GM12878 (cell line): ENCODE measurements at regions not wholly inside any gene's neighbourhood (a gene's known extent, or its start where the extent isn't known, plus 50 kb on each side); places are given as distances from the start of the nearest gene placed in this dataset.

ENCODE experiments used
- ATAC-seq: fragments of 200-7000 bp; cut with Tn5 transposase; 3 replicates; pipeline ENCODE4 v1.9.1; 2020; ENCODE audit warnings: mild to moderate bottlenecking, moderate library complexity
- BruUV-seq: library from RNA; stranded (reverse); fragments of 400-500 nt; replicated peaks from 2 replicates; lab custom pipeline; 2021; lab: Mats Ljungman, UMichigan
- CTCF ChIA-PET: fragments of 300-600 bp; sonication (Branson Sonifier 250); formaldehyde crosslinking; extraction: SDS; loops from one replicate; lab custom pipeline; 2021; ENCODE audit warnings: inconsistent platforms; lab: Yijun Ruan, JAX
- POLR2A ChIA-PET: fragments of 350-600 bp; formaldehyde crosslinking; extraction: SDS; loops from one replicate; lab custom pipeline; 2021; ENCODE audit warnings: inconsistent platforms; lab: Charles Lee
- RAD21 ChIA-PET: fragments of 300-600 bp; sonication (Branson Sonifier 250); formaldehyde crosslinking; loops from one replicate; lab custom pipeline; 2023; ENCODE audit warnings: antibody characterized with exemption; ENCODE audit not compliant: unreplicated experiment; lab: Charles Lee
- SMC1A ChIA-PET: fragments of 300-600 bp; sonication (Branson Sonifier 250); formaldehyde crosslinking; loops from one replicate; lab custom pipeline; 2023; ENCODE audit not compliant: unreplicated experiment, uncharacterized antibody; lab: Charles Lee
- DNase-seq: peaks from one replicate; pipeline ENCODE4 v3.0.0-alpha.2; 2011; ENCODE audit warnings: low read depth, low spot score
- FAIRE-seq: peaks from 3 replicates; lab custom pipeline; 2011; peaks lifted over from hg19 to GRCh38; lab: Jason Lieb, UNC
- H2AFZ ChIP-seq: 2 replicates; pipeline ENCODE4 v1.6.0; 2011; ENCODE audit warnings: low read depth, low read length, control low read depth; ENCODE audit not compliant: control insufficient read depth
- H3K27ac ChIP-seq: 2 replicates; pipeline ENCODE4 v1.5.1; 2011; ENCODE audit warnings: control low read depth; ENCODE audit not compliant: control insufficient read depth, insufficient read depth
- H3K27me3 ChIP-seq, 2 experiments: replicated peaks in 1 of 2; 2 replicates each; pipeline versions ENCODE4 v1.6.0 to v1.6.1; 2011; ENCODE audit warnings: low read length in 1 of 2; ENCODE audit not compliant: control insufficient read depth in 2 of 2, insufficient read depth in 2 of 2
- H3K36me3 ChIP-seq, 2 experiments: 2 replicates each; pipeline ENCODE4 v1.5.1; 2011; ENCODE audit warnings: low read length in 1 of 2; ENCODE audit not compliant: control insufficient read depth in 2 of 2, insufficient read depth in 2 of 2
- H3K4me1 ChIP-seq: 2 replicates; pipeline ENCODE4 v1.6.1; 2011; ENCODE audit warnings: mild to moderate bottlenecking, low read length, moderate library complexity, mixed read lengths; ENCODE audit not compliant: control insufficient read depth, insufficient read depth
- H3K4me2 ChIP-seq: 2 replicates; pipeline ENCODE4 v1.6.0; 2011; ENCODE audit warnings: control low read depth; ENCODE audit not compliant: control insufficient read depth, insufficient read depth
- H3K4me3 ChIP-seq: fragments of 200-600 bp; sonication (generic); 2 replicates; pipeline ENCODE4 v1.5.1; 2016
- H3K79me2 ChIP-seq: 2 replicates; pipeline ENCODE4 v1.6.0; 2011; ENCODE audit warnings: low read length; ENCODE audit not compliant: control insufficient read depth, insufficient read depth
- H3K9ac ChIP-seq: 2 replicates; pipeline ENCODE4 v1.8.0; 2011; ENCODE audit warnings: low read length, control low read depth, mixed read lengths; ENCODE audit not compliant: control insufficient read depth, insufficient read depth
- H3K9me3 ChIP-seq: replicated peaks from 3 replicates; pipeline ENCODE4 v1.5.1; 2011; ENCODE audit warnings: mild to moderate bottlenecking, low read length; ENCODE audit not compliant: control insufficient read depth, insufficient read depth
- H4K20me1 ChIP-seq: 2 replicates; pipeline ENCODE4 v1.6.0; 2011; ENCODE audit not compliant: control insufficient read depth, insufficient read depth
- ATF7 ChIP-seq: fragments of 450-650 bp; IDR thresholded peaks from 2 replicates; pipeline ENCODE4 v1.6.1; 2016; ENCODE audit warnings: low read depth, mild to moderate bottlenecking
- CBFB ChIP-seq: IDR thresholded peaks from 2 replicates; pipeline ENCODE4 v1.6.1; 2016; ENCODE audit warnings: antibody characterized with exemption, low read depth
- EP300 ChIP-seq, 2 experiments: fragments of 150-350 bp in 1 of 2; IDR thresholded peaks; 2 replicates each; pipeline ENCODE4 v1.6.1; 2011 to 2012; ENCODE audit warnings: low read depth in 2 of 2, low read length in 2 of 2, borderline replicate concordance in 1 of 2, improper control_type of control experiment in 1 of 2, inconsistent platforms in 1 of 2; ENCODE audit not compliant: control insufficient read depth in 1 of 2
- GABPA ChIP-seq: IDR thresholded peaks from 2 replicates; pipeline ENCODE4 v1.6.1; 2014; ENCODE audit warnings: antibody characterized with exemption, low read depth, mild to moderate bottlenecking, inconsistent platforms
- IKZF1 ChIP-seq: fragments of 450-650 bp; conservative IDR thresholded peaks from 2 replicates; pipeline ENCODE4 v1.6.1; 2017; ENCODE audit warnings: antibody characterized with exemption, mild to moderate bottlenecking
- KDM1A ChIP-seq: fragments of 200-600 bp; sonication (generic); IDR thresholded peaks from 2 replicates; pipeline ENCODE4 v1.6.1; 2016; ENCODE audit warnings: borderline replicate concordance
- LARP7 ChIP-seq: fragments of 450-650 bp; IDR thresholded peaks from 2 replicates; pipeline ENCODE4 v1.6.1; 2017; ENCODE audit warnings: mild to moderate bottlenecking
- POLR2AphosphoS2 ChIP-seq: IDR thresholded peaks from 2 replicates; pipeline ENCODE4 v1.6.1; 2011; ENCODE audit warnings: low read depth, mild to moderate bottlenecking, low read length, improper control_type of control experiment, moderate library complexity
- RELA ChIP-seq: fragments of 450-650 bp; IDR thresholded peaks from 2 replicates; pipeline ENCODE4 v1.8.0; 2014; ENCODE audit warnings: borderline replicate concordance; ENCODE audit not compliant: partially characterized antibody
- SIN3A ChIP-seq: IDR thresholded peaks from 2 replicates; pipeline ENCODE4 v1.6.1; 2012; ENCODE audit warnings: low read depth, low read length, improper control_type of control experiment
- WGBS: methylation state at CpG from one replicate; pipeline ENCODE4 v1.1.6; 2016; ENCODE audit warnings: low lambda C conversion rate; ENCODE audit not compliant: insufficient replicate concordance, insufficient coverage; ENCODE audit errors: missing lambda C conversion rate; 5-methylcytosine and 5-hydroxymethylcytosine counted together
- in situ Hi-C: fragments of 300-500 bp; cut with MboI; formaldehyde crosslinking; loops from 9 replicates; pipeline ENCODE4 v1.14.3; 2018; ENCODE audit warnings: mixed read lengths
- intact Hi-C: fragments of 100-400 bp; cut with micrococcal nuclease; formaldehyde crosslinking; loops from one replicate; pipeline ENCODE4 v1.14.2; 2022; ENCODE audit not compliant: unreplicated experiment
- TF ChIP-seq, protein P1 (sequence below), 3 experiments: IDR thresholded peaks in 2 of 3; conservative IDR thresholded peaks in 1 of 3; 2 replicates each; pipeline ENCODE4 v1.5.1; 2011; ENCODE audit warnings: low read depth in 3 of 3, low read length in 3 of 3, mild to moderate bottlenecking in 3 of 3, control low read depth in 2 of 3, moderate library complexity in 2 of 3, inconsistent platforms in 1 of 3, mixed read lengths in 1 of 3; ENCODE audit not compliant: control insufficient read depth in 2 of 3, insufficient read depth in 1 of 3; ENCODE audit errors: extremely low read depth in 1 of 3
- TF ChIP-seq, protein P2 (sequence below): IDR thresholded peaks from 2 replicates; pipeline ENCODE4 v1.6.1; 2011; ENCODE audit warnings: borderline replicate concordance, low read depth, mild to moderate bottlenecking, moderate library complexity, low read length; ENCODE audit not compliant: insufficient read depth, poor library complexity, severe bottlenecking

DNA sequence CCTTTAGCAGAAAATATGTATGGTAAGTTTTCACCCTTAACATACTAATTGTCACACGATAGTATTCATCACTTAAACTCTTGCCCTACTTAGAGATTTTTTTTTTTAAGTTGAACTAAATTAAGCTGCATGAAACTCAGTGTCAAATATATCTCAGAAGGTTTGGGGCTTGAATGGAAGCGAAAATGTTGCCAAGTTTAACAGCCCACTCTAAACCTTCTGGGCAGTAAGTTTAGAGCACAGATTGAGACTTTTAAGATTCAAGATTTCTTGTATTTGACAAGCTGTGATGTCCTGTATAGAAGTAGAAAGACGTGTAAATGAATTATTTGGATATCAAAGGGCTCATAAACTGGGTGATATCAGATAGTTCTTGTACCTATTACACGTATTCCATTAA is 287.3 kb upstream of the FLRT2 start (continued):
- TF ChIP-seq, protein P1, sequence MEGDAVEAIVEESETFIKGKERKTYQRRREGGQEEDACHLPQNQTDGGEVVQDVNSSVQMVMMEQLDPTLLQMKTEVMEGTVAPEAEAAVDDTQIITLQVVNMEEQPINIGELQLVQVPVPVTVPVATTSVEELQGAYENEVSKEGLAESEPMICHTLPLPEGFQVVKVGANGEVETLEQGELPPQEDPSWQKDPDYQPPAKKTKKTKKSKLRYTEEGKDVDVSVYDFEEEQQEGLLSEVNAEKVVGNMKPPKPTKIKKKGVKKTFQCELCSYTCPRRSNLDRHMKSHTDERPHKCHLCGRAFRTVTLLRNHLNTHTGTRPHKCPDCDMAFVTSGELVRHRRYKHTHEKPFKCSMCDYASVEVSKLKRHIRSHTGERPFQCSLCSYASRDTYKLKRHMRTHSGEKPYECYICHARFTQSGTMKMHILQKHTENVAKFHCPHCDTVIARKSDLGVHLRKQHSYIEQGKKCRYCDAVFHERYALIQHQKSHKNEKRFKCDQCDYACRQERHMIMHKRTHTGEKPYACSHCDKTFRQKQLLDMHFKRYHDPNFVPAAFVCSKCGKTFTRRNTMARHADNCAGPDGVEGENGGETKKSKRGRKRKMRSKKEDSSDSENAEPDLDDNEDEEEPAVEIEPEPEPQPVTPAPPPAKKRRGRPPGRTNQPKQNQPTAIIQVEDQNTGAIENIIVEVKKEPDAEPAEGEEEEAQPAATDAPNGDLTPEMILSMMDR (IDR thresholded peaks at IDR 0.05 in 2 of 3, conservative IDR thresholded peaks at IDR 0.05 in 1 of 3; ENCODE audit: control insufficient read depth in 2 of 3, extremely low read depth in 1 of 3, insufficient read depth in 1 of 3, low read depth in 3 of 3, low read length in 3 of 3) = no peak
- TF ChIP-seq CBFB (no peak), EP300 (IDR thresholded peaks at IDR 0.05; ENCODE audit: borderline replicate concordance in 1 of 2, control insufficient read depth in 1 of 2, low read depth in 2 of 2, low read length in 2 of 2) (no peak), GABPA (no peak), LARP7 (no peak), IKZF1 (no peak), POLR2AphosphoS2 (no peak), ATF7 (no peak)

DNA sequence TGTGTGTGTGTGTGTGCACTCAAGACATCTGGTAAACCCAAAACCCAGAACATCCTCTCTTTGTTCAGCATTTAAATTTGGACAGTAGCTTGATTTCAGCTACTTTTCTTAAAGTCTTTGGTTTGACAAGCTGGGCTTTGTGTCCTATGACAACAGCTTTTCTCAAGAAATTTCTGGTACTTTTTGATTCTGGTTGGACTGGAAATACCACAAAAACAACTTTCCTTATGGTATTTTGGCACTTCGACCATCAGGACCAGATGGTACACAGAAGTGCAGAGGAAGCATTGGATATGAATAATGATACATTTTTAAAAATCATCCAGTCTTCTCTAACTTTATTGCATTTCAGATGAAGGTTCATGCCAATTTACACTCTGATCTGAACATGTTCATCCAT is 286.6 kb upstream of the FLRT2 start:
- FAIRE-seq (no peak), ATAC-seq (no peak), DNase-seq (no peak)
- Histone ChIP-seq H3K4me3 (no peak overlapping the region), H3K4me2 (no peak overlapping the region), H3K27ac (no peak overlapping the region), H3K36me3 (no peaks in the 10 kb centered on the region), H3K9ac (no peak overlapping the region), H3K27me3 (no peaks in the 10 kb centered on the region), H2AFZ (no peak overlapping the region)
- CTCF ChIA-PET = no interaction called here
- in situ Hi-C loops = no loop called here
- RAD21 ChIA-PET = interaction anchor here (0.6 kb wide), 1 partner anchor 19 kb away, joined by 3 read pairs; no protein-coding TSS in a partner anchor
- TF ChIP-seq RELA = no peak
- no peak for TF ChIP-seq SIN3A
- TF ChIP-seq KDM1A = no peak
- TF ChIP-seq, protein P2, sequence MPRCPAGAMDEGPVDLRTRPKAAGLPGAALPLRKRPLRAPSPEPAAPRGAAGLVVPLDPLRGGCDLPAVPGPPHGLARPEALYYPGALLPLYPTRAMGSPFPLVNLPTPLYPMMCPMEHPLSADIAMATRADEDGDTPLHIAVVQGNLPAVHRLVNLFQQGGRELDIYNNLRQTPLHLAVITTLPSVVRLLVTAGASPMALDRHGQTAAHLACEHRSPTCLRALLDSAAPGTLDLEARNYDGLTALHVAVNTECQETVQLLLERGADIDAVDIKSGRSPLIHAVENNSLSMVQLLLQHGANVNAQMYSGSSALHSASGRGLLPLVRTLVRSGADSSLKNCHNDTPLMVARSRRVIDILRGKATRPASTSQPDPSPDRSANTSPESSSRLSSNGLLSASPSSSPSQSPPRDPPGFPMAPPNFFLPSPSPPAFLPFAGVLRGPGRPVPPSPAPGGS = no peak
- TF ChIP-seq, all 136 proteins: peak for 0
- Histone ChIP-seq H3K4me1 (no peaks in the 10 kb centered on the region), H3K9me3 (no peaks in the 10 kb centered on the region), H3K79me2 (no peaks in the 10 kb centered on the region), H4K20me1 (no peaks in the 10 kb centered on the region)
- WGBS = 0% methylated on average over 1 of the region's 1 CpG
- intact Hi-C loops = no loop called here
- ChIA-PET SMC1A (no interaction called here), POLR2A (interaction anchor here (0.6 kb wide), 1 partner anchor 105 kb away, joined by 3 read pairs; no protein-coding TSS in a partner anchor)
- no TSS peak for BruUV-seq
